NCI-H128 (cell line): ENCODE measurements at regions not wholly inside any gene's neighbourhood (a gene's known extent, or its start where the extent isn't known, plus 50 kb on each side); places are given as distances from the start of the nearest gene placed in this dataset.

Source experiments
- DNase-seq: peaks from one replicate; lab custom pipeline; 2025; ENCODE audit not compliant: unreplicated experiment; lab: John Stamatoyannopoulos, UW

GRCh38 chr15:38646716-38647115 is 82.1 kb upstream of the RASGRP1 start:
- no peak for DNase-seq

- no peak for DNase-seq
Measured at GRCh38 chr15:38647683-38648082, 83.1 kb upstream of the RASGRP1 start.

GRCh38 chr15:38648121-38648843 is 83.7 kb upstream of the RASGRP1 start:
- DNase-seq: no peak

GRCh38 chr15:38650384-38650783 is 85.8 kb upstream of the RASGRP1 start:
- no peak for DNase-seq

- DNase-seq: no peak
Measured at GRCh38 chr15:38650936-38651327, 86.3 kb upstream of the RASGRP1 start.

- DNase-seq: no peak
Measured at GRCh38 chr15:38651328-38652038, 86.9 kb upstream of the RASGRP1 start.

- no peak for DNase-seq
Measured at GRCh38 chr15:38652183-38652794, 87.7 kb upstream of the RASGRP1 start.

- no peak for DNase-seq
Measured at GRCh38 chr15:38652998-38653397, 88.4 kb upstream of the RASGRP1 start.

GRCh38 chr15:38658431-38658830 is 93.8 kb upstream of the RASGRP1 start:
- DNase-seq: no peak

- no peak for DNase-seq
Measured at GRCh38 chr15:38660738-38661137, 96.1 kb upstream of the RASGRP1 start.

GRCh38 chr15:38662033-38662802 is 97.6 kb upstream of the RASGRP1 start:
- no peak for DNase-seq

- DNase-seq: no peak
Measured at GRCh38 chr15:38662805-38663204, 98.2 kb upstream of the RASGRP1 start.

- DNase-seq: no peak
Measured at GRCh38 chr15:38665586-38666305, 101.1 kb upstream of the RASGRP1 start.

- no peak for DNase-seq
Measured at GRCh38 chr15:38666865-38667510, 102.4 kb upstream of the RASGRP1 start.

GRCh38 chr15:38667890-38668850 is 103.6 kb upstream of the RASGRP1 start:
- DNase-seq: no peak

- DNase-seq: no peak
Measured at GRCh38 chr15:38668898-38669391, 104.3 kb upstream of the RASGRP1 start.

GRCh38 chr15:38670128-38671005 is 105.8 kb upstream of the RASGRP1 start:
- DNase-seq: no peak

- no peak for DNase-seq
Measured at GRCh38 chr15:38671006-38671387, 106.4 kb upstream of the RASGRP1 start.
